Esophagus squamous epithelium (tissue), 4 donors: ENCODE measurements at regions not wholly inside any gene's neighbourhood (a gene's known extent, or its start where the extent isn't known, plus 50 kb on each side); places are given as distances from the start of the nearest gene placed in this dataset.

Experiments
- CTCF ChIP-seq, 6 experiments: fragments of 450-650 bp in 4 of 6; fragments of 200-600 bp in 2 of 6; sonication (generic) in 2 of 6; IDR thresholded peaks; one replicate each; pipeline ENCODE4 v1.5.1; 2016 to 2019; ENCODE audit warnings: antibody characterized with exemption in 6 of 6, mild to moderate bottlenecking in 4 of 6, moderate library complexity in 4 of 6
- POLR2A ChIP-seq, 4 donors: fragments of 450-650 bp; IDR thresholded peaks; one replicate each; pipeline ENCODE4 v1.6.1; 2017; ENCODE audit warnings: antibody characterized with exemption in 4 of 4, mild to moderate bottlenecking in 4 of 4, moderate library complexity in 3 of 4

- TF ChIP-seq CTCF (IDR thresholded peaks at IDR 0.05) (no peak), POLR2A (IDR thresholded peaks at IDR 0.05) (no peak)
These were observed 445.7 kb downstream of the DAD1 start for GRCh38 chr14:22143363-22143762.
